Adrenal gland (tissue), 9 donors: ENCODE measurements at regions not wholly inside any gene's neighbourhood (a gene's known extent, or its start where the extent isn't known, plus 50 kb on each side); places are given as distances from the start of the nearest gene placed in this dataset.

ENCODE experiments used
- DNase-seq, 7 donors: peaks; one replicate each; pipeline ENCODE4 v3.0.0-alpha.2; 2019 to 2020
- H3K27ac ChIP-seq, 5 donors: fragments of 200-600 bp; sonication (generic) in 4 of 5; 1 replicate in 3 of 5; 2 replicates in 2 of 5; pipeline versions ENCODE4 v1.5.1 to v1.8.0; 2016 to 2020; ENCODE audit warnings: mild to moderate bottlenecking in 1 of 5
- H3K27me3 ChIP-seq: fragments of 200-600 bp; 2 replicates; pipeline ENCODE4 v1.8.0; 2021
- H3K36me3 ChIP-seq, 2 donors: fragments of 200-600 bp; replicated peaks in 1 of 2; 1 replicate in 1 of 2; 2 replicates in 1 of 2; pipeline versions ENCODE4 v1.5.1 to v1.8.0; 2018 to 2022
- H3K4me1 ChIP-seq, 2 donors: fragments of 200-600 bp; replicated peaks in 1 of 2; 1 replicate in 1 of 2; 2 replicates in 1 of 2; pipeline versions ENCODE4 v1.5.1 to v1.8.0; 2018 to 2021
- H3K4me3 ChIP-seq, 4 donors: fragments of 200-600 bp; sonication (generic) in 3 of 4; one replicate each; pipeline ENCODE4 v1.5.1; 2016 to 2018
- H3K9me3 ChIP-seq, 3 donors: fragments of 200-600 bp; sonication (generic) in 1 of 3; replicated peaks in 1 of 3; 1 replicate in 2 of 3; 2 replicates in 1 of 3; pipeline versions ENCODE4 v1.5.1 to v1.8.0; 2016 to 2021
- POLR2A ChIP-seq, 2 donors: fragments of 450-650 bp; IDR thresholded peaks; one replicate each; pipeline ENCODE4 v1.6.1; 2017; ENCODE audit warnings: antibody characterized with exemption in 2 of 2, mild to moderate bottlenecking in 2 of 2, moderate library complexity in 1 of 2
- WGBS, 4 donors: extraction: QIAGEN DNeasy Blood & Tissue Kit in 2 of 4; methylation state at CpG; one replicate each; pipeline versions ENCODE4 v1.1.5 to v1.1.7; 2013 to 2017; 5-methylcytosine and 5-hydroxymethylcytosine counted together
- intact Hi-C, 2 donors: fragments of 100-400 bp; cut with DNase I; formaldehyde crosslinking; loops; one replicate each; pipeline versions ENCODE4 v1.14.1 to v1.15.0; 2022 to 2023
- TF ChIP-seq, protein P1 (sequence below), 6 experiments: fragments of 450-650 bp in 4 of 6; fragments of 200-600 bp in 2 of 6; sonication (generic) in 1 of 6; IDR thresholded peaks; 1 replicate in 5 of 6; 2 replicates in 1 of 6; pipeline versions ENCODE4 v1.5.1 to v1.8.0; 2016 to 2021; ENCODE audit warnings: antibody characterized with exemption in 6 of 6, mild to moderate bottlenecking in 2 of 6, moderate library complexity in 1 of 6
- donor health status: healthy with polysubstance abuse.
- donor health status: Bipolar disorder and iron deficiency.
- donor health status: DM: yes; HTN: yes; CAD: no.
- donor health status: DM: no; HTN: no; CAD: no.
- donor health status: DM: no; HTN: no; CAD: no.

DNA sequence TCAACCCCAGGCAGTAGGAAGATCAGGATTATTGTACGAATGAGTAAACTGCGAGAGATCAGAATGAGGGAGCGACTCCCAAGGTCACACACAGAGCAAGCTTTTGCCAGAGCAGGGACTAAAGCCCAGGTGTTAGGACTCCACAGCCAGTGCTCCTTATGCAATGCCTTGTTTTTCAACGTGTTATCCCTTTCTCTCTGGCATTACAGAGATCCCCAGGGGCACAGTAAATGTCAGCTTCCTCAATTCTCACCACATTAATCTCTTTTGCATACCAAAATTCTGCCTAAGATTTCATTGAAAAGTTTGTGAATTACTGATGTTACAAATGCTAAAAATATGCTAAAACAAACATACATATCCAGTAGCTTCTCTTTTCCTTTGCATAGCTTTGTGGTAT is 68.1 kb upstream of the CES5A start:
- no peak for DNase-seq
- intact Hi-C loops, result loop anchor here in 1 of 2 donors (5.0 kb wide), 1 partner anchor 374 kb away; no protein-coding TSS in a partner anchor
- no peak overlapping the region for H3K27ac ChIP-seq

DNA sequence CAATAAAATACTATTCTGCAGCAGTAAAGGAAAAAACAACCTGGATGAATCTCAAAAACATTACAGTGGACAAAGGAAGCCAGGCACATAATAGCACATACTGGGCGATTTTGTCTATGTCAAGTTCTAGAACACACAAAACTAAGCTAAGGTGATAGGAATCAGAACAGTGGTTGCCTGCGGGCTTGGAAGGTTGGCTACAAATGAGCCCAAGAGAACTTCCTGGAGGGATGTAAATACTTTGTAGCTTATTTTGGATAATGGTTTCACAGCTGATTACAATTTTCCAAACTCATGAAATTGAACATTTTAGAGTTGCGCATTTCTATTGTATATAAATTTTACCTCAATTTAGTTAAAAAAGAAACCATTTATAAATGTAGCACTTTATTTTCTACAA is 67.6 kb upstream of the CES5A start:
- Histone ChIP-seq H3K9me3 (no peaks in the 10 kb centered on the region), H3K36me3 (no peaks in the 10 kb centered on the region), H3K4me3 (no peak overlapping the region), H3K27ac (no peak overlapping the region), H3K27me3 (no peaks in the 10 kb centered on the region), H3K4me1 (no peaks in the 10 kb centered on the region)
- DNase-seq, result no peak
- 78 to 91% (median 84%) methylated on average over 3 of the region's 3 CpGs for WGBS, 4 donors
- intact Hi-C loops, result loop anchor here in 1 of 2 donors (5.0 kb wide), 1 partner anchor 374 kb away; no protein-coding TSS in a partner anchor
- TF ChIP-seq, protein P1, sequence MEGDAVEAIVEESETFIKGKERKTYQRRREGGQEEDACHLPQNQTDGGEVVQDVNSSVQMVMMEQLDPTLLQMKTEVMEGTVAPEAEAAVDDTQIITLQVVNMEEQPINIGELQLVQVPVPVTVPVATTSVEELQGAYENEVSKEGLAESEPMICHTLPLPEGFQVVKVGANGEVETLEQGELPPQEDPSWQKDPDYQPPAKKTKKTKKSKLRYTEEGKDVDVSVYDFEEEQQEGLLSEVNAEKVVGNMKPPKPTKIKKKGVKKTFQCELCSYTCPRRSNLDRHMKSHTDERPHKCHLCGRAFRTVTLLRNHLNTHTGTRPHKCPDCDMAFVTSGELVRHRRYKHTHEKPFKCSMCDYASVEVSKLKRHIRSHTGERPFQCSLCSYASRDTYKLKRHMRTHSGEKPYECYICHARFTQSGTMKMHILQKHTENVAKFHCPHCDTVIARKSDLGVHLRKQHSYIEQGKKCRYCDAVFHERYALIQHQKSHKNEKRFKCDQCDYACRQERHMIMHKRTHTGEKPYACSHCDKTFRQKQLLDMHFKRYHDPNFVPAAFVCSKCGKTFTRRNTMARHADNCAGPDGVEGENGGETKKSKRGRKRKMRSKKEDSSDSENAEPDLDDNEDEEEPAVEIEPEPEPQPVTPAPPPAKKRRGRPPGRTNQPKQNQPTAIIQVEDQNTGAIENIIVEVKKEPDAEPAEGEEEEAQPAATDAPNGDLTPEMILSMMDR (IDR thresholded peaks at IDR 0.05), result no peak
- no peak for TF ChIP-seq POLR2A (IDR thresholded peaks at IDR 0.05)

More for the DNA sequence above, 68.1 kb upstream of the CES5A start:
- Histone ChIP-seq H3K27me3 (no peaks in the 10 kb centered on the region), H3K9me3 (no peaks in the 10 kb centered on the region), H3K36me3 (no peaks in the 10 kb centered on the region), H3K4me3 (no peak overlapping the region), H3K4me1 (no peaks in the 10 kb centered on the region)
- 30 to 44% (median 34%) methylated on average over 4 of the region's 4 CpGs for WGBS, 4 donors
- TF ChIP-seq, protein P1 (IDR thresholded peaks at IDR 0.05), result no peak
- TF ChIP-seq POLR2A (IDR thresholded peaks at IDR 0.05), result no peak

DNA sequence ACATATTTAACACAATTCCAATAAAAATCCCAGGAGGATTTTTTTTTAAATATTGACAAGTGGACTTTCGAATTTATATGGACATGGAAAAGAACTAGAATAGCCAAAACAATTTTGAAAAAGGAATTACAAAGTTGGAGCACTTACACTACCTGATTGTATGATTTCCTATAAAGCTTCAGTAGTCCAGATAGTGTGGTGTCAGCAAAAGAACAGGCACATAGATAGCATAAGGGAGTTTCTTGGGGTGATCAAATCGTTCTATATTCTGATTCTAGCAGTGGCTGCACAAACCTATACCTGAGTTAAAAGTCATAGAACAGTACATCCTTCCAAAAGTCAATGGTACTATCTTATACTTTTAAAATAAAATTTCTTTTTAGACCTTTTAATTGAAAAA is 66.4 kb upstream of the CES5A start:
- no peak overlapping the region for H3K4me3 ChIP-seq
- H3K9me3 ChIP-seq, result no peaks in the 10 kb centered on the region
- 49 to 55% (median 51%) methylated on average over 2 of the region's 2 CpGs for WGBS, 4 donors
- TF ChIP-seq, protein P1 (IDR thresholded peaks at IDR 0.05), result no peak
- no peak for TF ChIP-seq POLR2A (IDR thresholded peaks at IDR 0.05)
- no peaks in the 10 kb centered on the region for H3K4me1 ChIP-seq
- no peaks in the 10 kb centered on the region for H3K27me3 ChIP-seq
- intact Hi-C loops, result loop anchor here in 1 of 2 donors (5.0 kb wide), 1 partner anchor 376 kb away; no protein-coding TSS in a partner anchor
- no peak overlapping the region for H3K27ac ChIP-seq
- no peak for DNase-seq
- H3K36me3 ChIP-seq, result no peaks in the 10 kb centered on the region

DNA sequence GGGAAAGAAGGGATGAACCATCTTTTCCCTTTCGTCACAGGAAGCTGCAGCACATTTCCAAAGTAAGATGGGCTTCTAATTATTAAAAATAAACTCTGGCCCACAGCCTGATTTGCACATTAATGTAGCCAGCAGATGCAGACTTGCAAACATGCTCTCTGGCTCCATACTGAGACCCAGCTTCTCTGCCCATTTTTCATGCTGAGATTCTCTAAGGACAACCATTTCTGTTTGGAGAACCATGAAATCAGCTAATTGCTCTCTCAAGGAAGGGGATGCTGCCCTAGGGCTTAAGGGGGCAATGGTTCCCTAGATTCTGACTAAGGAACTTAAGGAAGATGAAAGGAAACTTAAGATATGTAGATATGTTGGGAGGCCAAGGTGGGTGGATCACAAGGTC is 63.0 kb upstream of the CES5A start:
- no peak overlapping the region for H3K4me3 ChIP-seq
- no peaks in the 10 kb centered on the region for H3K9me3 ChIP-seq
- no peaks in the 10 kb centered on the region for H3K4me1 ChIP-seq
- intact Hi-C loops, result no loop called here
- 43 to 71% (median 63%) methylated on average over 1 of the region's 1 CpG for WGBS, 4 donors
- DNase-seq, result no peak
- no peak for TF ChIP-seq POLR2A (IDR thresholded peaks at IDR 0.05)
- TF ChIP-seq, protein P1 (IDR thresholded peaks at IDR 0.05), result no peak
- no peaks in the 10 kb centered on the region for H3K27me3 ChIP-seq
- H3K27ac ChIP-seq, result no peak overlapping the region
- H3K36me3 ChIP-seq, result no peaks in the 10 kb centered on the region
